ENCODE measurements at regions not wholly inside any gene's neighbourhood (a gene's known extent, or its start where the extent isn't known, plus 50 kb on each side); places are given as distances from the start of the nearest gene placed in this dataset.

- no peak overlapping the region for H3K4me3 ChIP-seq (ENCODE audit: extremely low read depth in 1 of 4, insufficient read depth in 2 of 4, low read depth in 3 of 4, low read length in 4 of 4)
- no peak for FAIRE-seq
- H3K9ac ChIP-seq (replicated peaks in 1 of 4; ENCODE audit: extremely low read depth in 1 of 4, low read depth in 3 of 4, low read length in 3 of 4) = no peak overlapping the region
- no peak overlapping the region for H3K27ac ChIP-seq (ENCODE audit: low read depth, low read length)
- ChIA-PET CTCF (ENCODE audit: partially characterized antibody) (interaction anchor here (0.7 to 0.9 kb wide), 3 partner anchors 24 to 349 kb away, joined by 3 to 4 read pairs (median 3); no protein-coding TSS in a partner anchor), POLR2A (ENCODE audit: partially characterized antibody) (no interaction called here)
- no peaks in the 10 kb centered on the region for H3K23me2 ChIP-seq (ENCODE audit: low read depth, low read length)
- H3K18ac ChIP-seq (ENCODE audit: extremely low read depth, low read length) = no peak overlapping the region
- no peaks in the 10 kb centered on the region for H3K79me2 ChIP-seq (ENCODE audit: control insufficient read depth in 1 of 2, insufficient read depth in 2 of 2, low read length in 2 of 2)
- H2BK120ac ChIP-seq (replicated peaks; ENCODE audit: low read depth, low read length) = no peak overlapping the region
- H3K23ac ChIP-seq (ENCODE audit: insufficient read length) = no peak overlapping the region
- no peaks in the 10 kb centered on the region for H3K27me3 ChIP-seq (replicated peaks in 1 of 4; ENCODE audit: control insufficient read depth in 3 of 4, extremely low read depth in 1 of 4, insufficient read depth in 3 of 4, low read length in 3 of 4)
- no peak overlapping the region for H2BK20ac ChIP-seq (ENCODE audit: low read length)
- no peak for DNase-seq (ENCODE audit: low read depth in 1 of 2, low spot score in 2 of 2)
- H4K8ac ChIP-seq (ENCODE audit: extremely low read depth, insufficient read depth, low read length) = no peak overlapping the region
- H3K4ac ChIP-seq (replicated peaks; ENCODE audit: insufficient read length, low read depth, low read length) = no peak overlapping the region
- H3K9me3 ChIP-seq (ENCODE audit: insufficient read depth in 2 of 2, low read depth in 1 of 2, low read length in 1 of 2) = no peaks in the 10 kb centered on the region
- H3K56ac ChIP-seq (replicated peaks; ENCODE audit: insufficient read length, low read depth, low read length) = no peak overlapping the region
- no peaks in the 10 kb centered on the region for H3K36me3 ChIP-seq (ENCODE audit: control insufficient read depth in 2 of 4, insufficient read depth in 4 of 4, low read length in 3 of 4)
- no peaks in the 10 kb centered on the region; a peak in 1 of 7 replicates for H3K4me1 ChIP-seq (replicated peaks in 1 of 4; ENCODE audit: control insufficient read depth in 3 of 4, insufficient read depth in 4 of 4, low read length in 3 of 4)
- no peak overlapping the region for H3K14ac ChIP-seq (ENCODE audit: insufficient read length)
- no peak overlapping the region for H4K91ac ChIP-seq (replicated peaks; ENCODE audit: insufficient read length, low read length)
- no peak overlapping the region for H2BK15ac ChIP-seq (ENCODE audit: low read length)
- H4K20me1 ChIP-seq (replicated peaks in 1 of 2; ENCODE audit: control insufficient read depth in 1 of 2, insufficient read depth in 2 of 2, low read length in 2 of 2) = no peaks in the 10 kb centered on the region
- H2BK5ac ChIP-seq (ENCODE audit: low read depth, low read length) = no peak overlapping the region
- H2BK12ac ChIP-seq (ENCODE audit: low read depth, low read length) = no peak overlapping the region
- H3K79me1 ChIP-seq (ENCODE audit: low read depth, low read length) = no peaks in the 10 kb centered on the region
- no peak overlapping the region for H3K4me2 ChIP-seq (ENCODE audit: insufficient read depth in 1 of 2, low read depth in 2 of 2, low read length in 2 of 2)
- 97% methylated on average over 5 of the region's 5 CpGs; no CpG with 5 or more reads in 1 of the 2 experiments for WGBS, 2 experiments (ENCODE audit: extremely low coverage in 1 of 2, insufficient coverage in 1 of 2, insufficient read length in 1 of 2, insufficient replicate concordance in 2 of 2, low coverage in 1 of 2, low lambda C conversion rate in 2 of 2, missing lambda C conversion rate in 1 of 2)
- H4K5ac ChIP-seq (ENCODE audit: insufficient read length, low read depth, low read length) = no peak overlapping the region
- no peak overlapping the region for H2AK5ac ChIP-seq (ENCODE audit: low read depth, low read length)
- H2AFZ ChIP-seq (ENCODE audit: low read length) = 0 out of 2 replicates have a peak overlapping the region, but pooled peaks have one; percentile 10
- TF ChIP-seq SAP30 (IDR thresholded peaks at IDR 0.05; ENCODE audit: insufficient read depth, insufficient replicate concordance, low read length) (no peak), RFX5 (IDR thresholded peaks at IDR 0.05; ENCODE audit: borderline replicate concordance, low read depth, low read length) (no peak), HDAC6 (IDR thresholded peaks at IDR 0.05; ENCODE audit: low read depth, low read length) (no peak), KDM5A (IDR thresholded peaks at IDR 0.05; ENCODE audit: low read length) (no peak), PHF8 (conservative IDR thresholded peaks at IDR 0.05; ENCODE audit: low read depth, low read length) (no peak), SUZ12 (IDR thresholded peaks at IDR 0.05; ENCODE audit: low read length) (no peak), CHD2 (IDR thresholded peaks at IDR 0.05; ENCODE audit: low read length) (no peak), SIN3A (conservative IDR thresholded peaks at IDR 0.05 in 1 of 2, IDR thresholded peaks at IDR 0.05 in 1 of 2; ENCODE audit: low read depth in 1 of 2, low read length in 2 of 2) (no peak), CBX8 (IDR thresholded peaks at IDR 0.05; ENCODE audit: borderline replicate concordance, low read depth, low read length) (no peak), EZH2 (IDR thresholded peaks at IDR 0.05; ENCODE audit: low read depth, low read length, severe bottlenecking) (no peak), CBX5 (IDR thresholded peaks at IDR 0.05; ENCODE audit: low read depth, low read length) (no peak), SRF (IDR thresholded peaks at IDR 0.05; ENCODE audit: low read depth, low read length) (no peak)
- TF ChIP-seq, protein P1, sequence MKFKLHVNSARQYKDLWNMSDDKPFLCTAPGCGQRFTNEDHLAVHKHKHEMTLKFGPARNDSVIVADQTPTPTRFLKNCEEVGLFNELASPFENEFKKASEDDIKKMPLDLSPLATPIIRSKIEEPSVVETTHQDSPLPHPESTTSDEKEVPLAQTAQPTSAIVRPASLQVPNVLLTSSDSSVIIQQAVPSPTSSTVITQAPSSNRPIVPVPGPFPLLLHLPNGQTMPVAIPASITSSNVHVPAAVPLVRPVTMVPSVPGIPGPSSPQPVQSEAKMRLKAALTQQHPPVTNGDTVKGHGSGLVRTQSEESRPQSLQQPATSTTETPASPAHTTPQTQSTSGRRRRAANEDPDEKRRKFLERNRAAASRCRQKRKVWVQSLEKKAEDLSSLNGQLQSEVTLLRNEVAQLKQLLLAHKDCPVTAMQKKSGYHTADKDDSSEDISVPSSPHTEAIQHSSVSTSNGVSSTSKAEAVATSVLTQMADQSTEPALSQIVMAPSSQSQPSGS (IDR thresholded peaks at IDR 0.05; ENCODE audit: low read length) = no peak
Measured at GRCh38 chr16:73390491-73390890, 342.6 kb upstream of the ZFHX3 start.

All from H1 (cell line).